IgD-negative memory B cell (primary cell): ENCODE measurements at regions not wholly inside any gene's neighbourhood (a gene's known extent, or its start where the extent isn't known, plus 50 kb on each side); places are given as distances from the start of the nearest gene placed in this dataset.

Experiments
- H3K27ac Mint-ChIP-seq, 3 donors: one replicate each; pipeline ENCODE4 v1.8.0; 2020 to 2022; ENCODE audit warnings: mild to moderate bottlenecking in 3 of 3, mixed read lengths in 3 of 3, moderate library complexity in 1 of 3
- H3K27me3 Mint-ChIP-seq: one replicate; pipeline ENCODE4 v1.8.0; 2021; ENCODE audit warnings: mixed read lengths
- H3K36me3 Mint-ChIP-seq: one replicate; pipeline ENCODE4 v1.8.0; 2020; ENCODE audit warnings: mild to moderate bottlenecking, mixed read lengths
- H3K4me1 Mint-ChIP-seq, 3 donors: one replicate each; pipeline ENCODE4 v1.8.0; 2020 to 2022; ENCODE audit warnings: mixed read lengths in 3 of 3, mild to moderate bottlenecking in 1 of 3
- H3K4me3 Mint-ChIP-seq, 4 donors: one replicate each; pipeline ENCODE4 v1.8.0; 2020 to 2022; ENCODE audit warnings: mild to moderate bottlenecking in 4 of 4, mixed read lengths in 4 of 4, moderate library complexity in 3 of 4
- H3K9me3 Mint-ChIP-seq, 3 donors: one replicate each; pipeline ENCODE4 v1.8.0; 2020 to 2021; ENCODE audit warnings: mixed read lengths in 3 of 3, mild to moderate bottlenecking in 1 of 3

DNA sequence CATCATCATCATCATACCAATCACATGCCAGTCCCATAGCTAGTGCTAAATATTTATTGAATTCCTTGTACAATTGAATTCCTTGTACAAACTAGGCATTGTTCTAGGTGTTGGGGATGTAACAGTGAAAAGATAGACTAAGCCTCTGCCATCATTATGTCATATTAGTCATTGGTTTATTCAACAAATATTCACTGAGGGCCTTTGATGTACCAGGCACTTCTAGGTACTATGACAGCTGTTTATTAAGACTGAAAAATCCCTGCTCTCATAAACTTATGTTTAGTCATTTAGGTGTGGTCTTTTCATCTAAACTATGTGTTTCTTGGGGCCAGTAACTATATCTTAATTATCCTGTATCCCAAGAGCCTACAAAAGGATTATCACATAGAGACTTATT, 412.3 kb upstream of the ETAA1 start:
- Mint-ChIP-seq H3K36me3 (peaks cover 3% of the 10 kb centered on the region), H3K27me3 (no peaks in the 10 kb centered on the region), H3K27ac (no peak overlapping the region), H3K4me1 (no peaks in the 10 kb centered on the region), H3K4me3 (no peak overlapping the region), H3K9me3 (peaks cover 0 to 10% (median 2%) of the 10 kb centered on the region in 3 donors)

DNA sequence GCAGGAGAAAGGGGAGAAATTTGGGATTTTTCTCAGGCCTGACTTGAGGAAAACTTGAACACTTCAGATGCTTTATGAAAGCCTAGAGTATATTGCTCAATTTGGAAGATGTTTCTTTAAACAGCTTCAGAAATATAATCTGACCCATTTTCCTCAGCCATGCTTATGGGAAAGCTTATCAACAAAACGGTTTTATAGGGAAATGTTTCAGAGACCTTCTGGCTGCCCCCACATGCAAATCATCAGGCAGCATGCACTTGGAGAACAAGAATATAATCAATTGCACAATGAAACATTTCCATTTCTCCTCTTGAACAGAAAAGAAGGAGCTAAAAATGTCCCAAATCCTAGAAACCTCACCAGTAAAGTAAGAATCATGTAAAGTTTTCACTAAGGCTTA, 411.2 kb upstream of the ETAA1 start:
- Mint-ChIP-seq H3K27me3 (no peaks in the 10 kb centered on the region), H3K36me3 (peaks cover 3% of the 10 kb centered on the region), H3K4me1 (no peaks in the 10 kb centered on the region), H3K27ac (no peak overlapping the region), H3K4me3 (no peak overlapping the region), H3K9me3 (peaks cover 0 to 10% (median 2%) of the 10 kb centered on the region in 3 donors)

DNA sequence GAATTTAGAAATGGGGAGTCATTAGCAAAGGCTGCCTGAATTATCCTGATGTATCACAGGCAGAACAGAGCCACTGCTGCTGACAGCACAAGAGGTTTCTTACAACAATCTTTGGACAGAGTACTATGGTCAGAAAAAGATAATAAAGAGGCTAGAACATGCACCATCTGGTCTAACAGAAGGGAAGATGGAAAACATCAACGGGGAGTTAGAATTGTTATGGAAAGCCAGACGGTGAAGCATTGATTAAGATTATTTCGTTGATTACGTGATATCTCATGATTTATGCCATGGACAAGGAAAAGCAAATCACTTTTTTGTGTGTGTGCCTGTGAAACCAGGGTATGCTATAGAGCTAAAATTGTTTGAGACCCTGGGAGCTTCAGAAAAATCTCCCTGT, 409.4 kb upstream of the ETAA1 start:
- H3K4me1 Mint-ChIP-seq: no peaks in the 10 kb centered on the region

DNA sequence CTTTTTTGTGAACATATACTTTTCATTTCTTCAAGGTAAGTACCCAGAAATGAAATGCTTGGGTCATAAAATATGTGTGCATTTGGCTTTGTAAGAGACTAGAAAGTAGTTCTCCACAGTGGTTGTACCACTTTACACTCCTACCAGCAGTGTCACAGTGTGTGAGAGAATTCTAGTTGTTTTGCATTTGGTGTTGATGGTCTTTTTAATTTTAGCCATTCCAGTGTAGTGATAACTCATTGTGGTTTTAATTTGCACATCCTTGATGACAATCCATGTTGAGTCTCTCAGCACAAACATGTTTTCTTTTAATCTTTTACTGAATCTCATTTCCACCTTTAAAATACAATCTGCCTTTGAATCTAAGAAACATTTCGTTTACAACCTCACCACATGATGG, 402.5 kb upstream of the ETAA1 start:
- no peaks in the 10 kb centered on the region for H3K27me3 Mint-ChIP-seq
- H3K4me1 Mint-ChIP-seq: no peaks in the 10 kb centered on the region

More for the DNA sequence above, 409.4 kb upstream of the ETAA1 start:
- peaks cover 3% of the 10 kb centered on the region for H3K36me3 Mint-ChIP-seq
- H3K27ac Mint-ChIP-seq: no peak overlapping the region
- peaks cover 0 to 10% (median 4%) of the 10 kb centered on the region in 3 donors for H3K9me3 Mint-ChIP-seq
- H3K27me3 Mint-ChIP-seq: no peaks in the 10 kb centered on the region
- no peak overlapping the region for H3K4me3 Mint-ChIP-seq

DNA sequence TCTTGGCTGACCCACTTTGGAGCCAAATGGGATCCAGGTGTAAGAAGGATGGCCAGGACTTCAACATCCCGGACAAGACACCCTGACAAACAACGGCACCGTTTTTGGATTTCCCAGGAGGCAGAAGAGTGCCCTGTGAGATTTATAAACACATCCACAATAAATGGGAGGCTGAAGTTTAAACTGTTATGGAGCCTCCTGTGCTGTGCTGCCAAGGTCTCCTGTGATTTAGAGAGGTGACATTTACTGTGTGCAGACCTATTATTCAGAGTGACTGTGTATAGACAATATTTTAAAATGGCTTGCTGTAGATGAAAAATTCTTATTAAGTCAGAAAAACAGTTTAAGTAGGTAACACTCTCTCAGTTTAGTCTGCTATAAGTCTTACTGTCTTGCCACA, 401.5 kb upstream of the ETAA1 start:
- Mint-ChIP-seq H3K4me3 (no peak overlapping the region), H3K27me3 (no peaks in the 10 kb centered on the region), H3K36me3 (no peaks in the 10 kb centered on the region), H3K9me3 (peaks cover 0 to 4% (median 3%) of the 10 kb centered on the region in 3 donors), H3K27ac (no peak overlapping the region), H3K4me1 (no peaks in the 10 kb centered on the region)

More for the DNA sequence above, 402.5 kb upstream of the ETAA1 start:
- H3K27ac Mint-ChIP-seq: no peak overlapping the region
- H3K4me3 Mint-ChIP-seq: no peak overlapping the region
- peaks cover 0 to 4% (median 3%) of the 10 kb centered on the region in 3 donors for H3K9me3 Mint-ChIP-seq
- H3K36me3 Mint-ChIP-seq: no peaks in the 10 kb centered on the region

DNA sequence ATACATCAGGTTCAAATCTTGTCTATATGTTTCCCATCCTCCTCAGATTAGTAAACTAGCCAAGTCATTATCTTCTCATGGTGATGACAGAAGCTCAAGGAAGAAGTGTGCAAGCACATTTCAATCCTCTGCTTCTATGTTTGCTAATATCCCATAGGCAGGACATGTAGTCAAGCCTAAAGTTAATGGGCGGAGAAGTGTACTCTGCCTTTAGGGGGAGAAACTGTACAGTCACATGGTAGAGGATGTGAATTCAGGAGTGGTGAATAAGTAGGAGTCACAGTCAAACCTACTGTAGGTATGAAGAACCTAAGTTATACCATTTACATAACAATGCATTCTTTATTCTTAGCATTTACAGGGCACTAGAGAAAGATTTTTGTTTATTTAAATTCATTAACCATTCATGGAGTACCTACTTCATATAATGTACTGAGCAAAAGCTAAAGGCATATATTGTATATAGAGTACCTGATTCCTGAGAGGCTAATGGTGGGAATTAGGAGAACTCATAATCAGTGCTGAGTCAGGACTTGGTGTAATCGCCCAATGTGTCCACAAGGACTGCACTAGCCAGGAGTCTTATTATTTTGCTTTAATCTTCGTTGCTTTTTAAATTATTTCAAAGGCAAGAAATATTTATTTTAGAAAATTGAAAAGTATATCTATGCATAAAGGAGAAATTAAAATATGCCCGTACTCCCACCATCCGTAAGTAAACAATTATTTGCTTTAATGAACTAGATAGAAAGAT, 394.3 kb upstream of the ETAA1 start:
- H3K4me1 Mint-ChIP-seq: no peaks in the 10 kb centered on the region
- peaks cover 0 to 2% (median 0%) of the 10 kb centered on the region in 3 donors for H3K9me3 Mint-ChIP-seq
- peaks cover 1% of the 10 kb centered on the region for H3K27me3 Mint-ChIP-seq
- H3K27ac Mint-ChIP-seq: no peak overlapping the region
- no peak overlapping the region for H3K4me3 Mint-ChIP-seq
- no peaks in the 10 kb centered on the region for H3K36me3 Mint-ChIP-seq

DNA sequence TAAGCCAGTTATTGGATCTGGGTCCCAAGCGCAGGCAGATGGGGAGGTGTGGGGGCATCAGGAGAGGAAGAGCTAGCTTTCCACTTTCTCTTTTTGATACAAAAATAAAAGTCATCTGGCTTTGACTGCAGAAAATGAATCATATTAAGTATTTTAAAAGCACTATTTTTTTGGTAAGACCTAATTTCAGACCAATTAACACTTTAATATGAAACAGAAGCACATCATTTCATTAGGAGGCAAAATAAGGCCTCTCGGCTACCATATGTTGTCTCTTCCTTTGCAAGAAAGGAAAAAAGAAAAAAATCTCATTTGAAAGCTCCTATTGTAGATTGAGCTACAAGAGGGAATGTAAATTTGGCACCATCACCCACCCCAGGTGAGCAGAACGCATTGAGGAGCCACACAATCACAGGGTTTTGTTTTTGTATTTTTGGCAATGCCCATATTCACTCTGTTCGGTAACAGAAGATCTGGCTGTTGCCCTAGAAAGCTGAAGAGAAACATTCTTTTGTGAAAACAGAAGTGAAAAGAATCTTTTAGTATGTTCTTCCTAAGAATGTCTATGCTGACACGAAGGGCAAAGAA, 390.7 kb upstream of the ETAA1 start:
- H3K9me3 Mint-ChIP-seq: peaks cover 0 to 2% (median 0%) of the 10 kb centered on the region in 3 donors
- peaks cover 2% of the 10 kb centered on the region for H3K36me3 Mint-ChIP-seq
- H3K4me3 Mint-ChIP-seq: no peak overlapping the region
- no peaks in the 10 kb centered on the region for H3K4me1 Mint-ChIP-seq
- H3K27ac Mint-ChIP-seq: no peak overlapping the region
- H3K27me3 Mint-ChIP-seq: peaks cover 1% of the 10 kb centered on the region

DNA sequence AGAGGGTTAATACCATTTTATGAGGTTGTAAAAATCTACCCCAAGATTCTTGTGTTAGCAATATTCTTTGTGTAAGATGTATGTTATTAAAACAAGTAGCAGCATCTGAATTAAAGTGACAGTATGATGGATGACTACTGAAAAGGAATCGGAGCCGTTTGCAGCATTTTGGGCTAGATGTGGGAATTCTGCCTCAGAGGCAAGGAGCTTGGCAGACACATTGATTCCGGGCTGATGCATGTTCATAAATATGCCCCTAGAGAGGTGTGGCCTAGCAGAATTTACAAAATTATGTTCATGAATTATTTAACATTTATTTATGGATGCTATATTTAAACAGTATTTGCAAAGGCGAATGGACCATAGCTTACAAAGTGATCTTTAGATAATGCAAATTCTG, 389.0 kb upstream of the ETAA1 start:
- peaks cover 1% of the 10 kb centered on the region for H3K27me3 Mint-ChIP-seq
- no peaks in the 10 kb centered on the region for H3K9me3 Mint-ChIP-seq
- H3K36me3 Mint-ChIP-seq: peaks cover 2% of the 10 kb centered on the region
- no peak overlapping the region for H3K4me3 Mint-ChIP-seq
- no peak overlapping the region for H3K27ac Mint-ChIP-seq
- no peaks in the 10 kb centered on the region for H3K4me1 Mint-ChIP-seq

DNA sequence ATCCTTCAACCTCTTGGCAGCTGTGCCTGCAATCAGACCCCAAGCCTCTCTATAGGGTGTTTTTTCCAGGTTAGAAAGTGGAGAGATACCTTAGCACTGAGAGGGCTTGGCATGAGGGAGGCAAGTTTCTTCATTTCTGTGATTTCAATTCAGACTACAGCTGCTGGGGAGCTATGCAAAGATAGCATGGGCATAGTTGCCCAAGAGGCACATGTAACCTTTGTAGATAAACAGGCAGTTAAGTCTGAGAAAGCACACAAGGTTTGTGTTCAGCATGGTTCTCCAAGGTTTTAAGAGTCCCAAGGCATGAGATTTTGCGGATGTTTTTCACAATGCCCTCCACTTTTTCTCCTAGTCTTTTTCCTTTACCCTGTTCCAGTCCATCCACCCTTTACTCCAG, 385.0 kb upstream of the ETAA1 start:
- Mint-ChIP-seq H3K36me3 (peaks cover 2% of the 10 kb centered on the region), H3K27me3 (no peaks in the 10 kb centered on the region), H3K4me3 (no peak overlapping the region), H3K9me3 (peaks cover 0 to 5% (median 1%) of the 10 kb centered on the region in 3 donors), H3K4me1 (no peaks in the 10 kb centered on the region), H3K27ac (no peak overlapping the region)

DNA sequence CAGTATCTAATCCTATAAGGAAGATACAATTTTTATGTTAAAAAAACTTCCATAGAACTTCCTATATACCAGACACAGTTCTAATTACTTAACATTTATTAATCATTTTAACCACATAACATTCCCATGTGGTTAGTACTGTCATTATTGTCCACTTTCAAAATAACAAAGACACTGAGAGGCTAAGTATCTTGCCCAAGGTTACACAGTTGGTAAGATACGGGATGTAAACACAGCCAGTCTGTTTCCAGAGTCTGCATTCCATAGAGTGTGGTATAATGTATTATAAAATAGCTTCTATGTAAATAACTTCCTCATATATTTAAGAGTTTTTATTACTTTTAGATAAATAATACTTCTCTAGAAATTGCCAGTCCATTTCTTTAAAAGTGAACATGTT, 383.3 kb upstream of the ETAA1 start:
- Mint-ChIP-seq H3K27me3 (no peaks in the 10 kb centered on the region), H3K4me1 (no peaks in the 10 kb centered on the region), H3K27ac (no peak overlapping the region), H3K9me3 (peaks cover 0 to 7% (median 1%) of the 10 kb centered on the region in 3 donors), H3K36me3 (peaks cover 2% of the 10 kb centered on the region), H3K4me3 (no peak overlapping the region)

DNA sequence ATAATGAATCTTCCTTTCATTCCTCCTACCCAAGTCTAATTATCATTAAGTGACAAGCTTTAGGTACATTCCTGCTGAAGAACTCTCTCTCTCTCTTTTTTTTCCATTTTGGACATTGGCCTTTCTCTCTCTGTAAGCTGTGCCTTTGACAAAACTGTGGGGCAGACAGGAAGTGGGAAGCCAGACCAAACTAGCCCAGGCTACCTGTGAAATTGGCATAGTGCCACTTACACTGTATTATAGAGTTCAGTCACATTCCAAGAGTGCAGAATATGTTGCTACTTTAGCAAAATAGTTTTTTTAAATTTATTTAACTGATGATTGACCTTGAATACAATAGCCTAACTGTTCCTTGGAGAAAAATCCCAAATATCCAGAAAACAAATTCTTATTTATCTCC, 381.5 kb upstream of the ETAA1 start:
- H3K27ac Mint-ChIP-seq: no peak overlapping the region
- H3K4me3 Mint-ChIP-seq: no peak overlapping the region
- H3K27me3 Mint-ChIP-seq: no peaks in the 10 kb centered on the region
- H3K9me3 Mint-ChIP-seq: peaks cover 3 to 7% (median 4%) of the 10 kb centered on the region in 3 donors
- no peaks in the 10 kb centered on the region for H3K36me3 Mint-ChIP-seq
- no peaks in the 10 kb centered on the region for H3K4me1 Mint-ChIP-seq

DNA sequence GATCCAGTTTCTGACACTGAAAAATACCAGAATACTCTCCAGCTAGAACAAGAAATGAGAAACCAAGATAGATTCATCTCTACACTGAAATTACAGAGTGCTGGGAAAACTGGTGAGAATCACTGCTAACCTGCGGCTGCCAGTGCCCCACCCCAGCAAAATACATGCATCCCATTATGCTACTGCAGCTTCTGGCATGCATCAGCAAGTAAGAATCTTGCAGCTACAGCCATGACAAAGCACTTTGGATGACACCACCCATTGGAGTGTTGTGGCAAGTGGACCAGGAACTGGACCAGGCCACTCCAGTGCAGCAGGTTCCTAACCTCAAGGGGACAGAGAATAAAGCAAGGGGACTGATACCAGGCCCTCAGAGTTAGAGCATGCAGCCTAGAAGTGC, 378.8 kb upstream of the ETAA1 start:
- Mint-ChIP-seq H3K27ac (no peak overlapping the region), H3K4me3 (no peak overlapping the region), H3K4me1 (no peaks in the 10 kb centered on the region), H3K27me3 (no peaks in the 10 kb centered on the region), H3K9me3 (peaks cover 4 to 12% (median 11%) of the 10 kb centered on the region in 3 donors), H3K36me3 (no peaks in the 10 kb centered on the region)

DNA sequence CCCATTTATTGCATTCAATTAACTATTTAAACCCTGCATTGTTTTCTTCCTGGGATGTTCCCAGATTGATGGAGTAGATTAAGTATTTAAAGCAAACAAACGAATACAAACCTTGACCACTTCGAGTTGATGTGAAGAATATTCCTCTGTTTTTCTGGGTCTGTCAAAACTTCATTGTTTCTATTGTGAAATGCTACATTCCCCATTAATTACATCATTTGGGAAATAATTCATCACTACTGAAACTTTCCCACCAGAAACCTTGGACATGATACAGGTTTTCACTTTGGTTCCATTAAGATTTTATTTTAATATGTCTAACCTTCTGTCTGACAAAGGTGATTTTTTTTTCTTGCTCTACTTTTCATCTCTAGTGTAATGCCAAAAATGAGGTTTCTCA, 365.1 kb upstream of the ETAA1 start:
- no peak overlapping the region for H3K4me3 Mint-ChIP-seq
- no peaks in the 10 kb centered on the region for H3K36me3 Mint-ChIP-seq
- no peaks in the 10 kb centered on the region for H3K4me1 Mint-ChIP-seq
- H3K27me3 Mint-ChIP-seq: peaks cover 2% of the 10 kb centered on the region
- no peaks in the 10 kb centered on the region for H3K9me3 Mint-ChIP-seq
- H3K27ac Mint-ChIP-seq: no peak overlapping the region

DNA sequence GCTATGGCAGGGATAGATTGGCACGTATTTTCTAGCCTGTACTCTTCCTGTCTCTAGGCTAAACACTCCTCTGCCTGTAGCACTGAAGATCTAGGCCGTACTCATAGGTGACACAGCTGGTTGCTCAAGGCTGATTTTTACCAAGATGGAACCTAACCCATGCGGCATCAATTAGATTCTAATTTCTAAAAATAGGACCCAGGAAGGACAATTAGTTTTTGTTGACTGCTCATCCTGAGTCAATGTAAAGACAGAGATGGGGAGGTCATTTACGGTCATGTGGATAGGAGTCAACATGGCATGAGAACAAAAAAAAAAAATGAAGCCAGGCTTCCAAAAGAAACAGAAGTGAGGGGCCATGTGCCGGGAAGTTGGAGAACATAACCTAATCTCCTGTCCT, 360.7 kb upstream of the ETAA1 start:
- Mint-ChIP-seq H3K4me3 (no peak overlapping the region), H3K27me3 (peaks cover 3% of the 10 kb centered on the region), H3K36me3 (no peaks in the 10 kb centered on the region), H3K27ac (no peak overlapping the region), H3K9me3 (no peaks in the 10 kb centered on the region), H3K4me1 (no peaks in the 10 kb centered on the region)

DNA sequence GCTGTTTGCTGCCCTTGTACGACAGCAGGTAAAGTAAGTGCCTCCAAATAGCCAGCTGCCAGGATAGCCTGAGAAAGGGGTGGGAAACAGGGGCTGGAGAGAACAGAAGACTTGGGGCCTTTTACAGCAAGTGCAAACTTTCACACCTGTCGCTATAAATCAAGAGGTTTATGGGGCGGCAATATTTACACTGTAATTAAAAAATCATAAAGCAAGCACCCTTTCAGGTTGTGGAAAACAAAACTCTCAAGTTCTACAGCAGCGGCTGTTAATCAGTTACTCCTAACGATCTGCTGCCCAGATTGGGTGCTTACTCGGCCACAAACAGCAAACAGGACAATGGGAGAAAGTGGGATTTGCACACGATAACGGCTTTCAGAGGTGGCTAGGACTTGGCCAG, 359.5 kb upstream of the ETAA1 start:
- no peak overlapping the region for H3K4me3 Mint-ChIP-seq
- H3K9me3 Mint-ChIP-seq: no peaks in the 10 kb centered on the region
- H3K4me1 Mint-ChIP-seq: no peaks in the 10 kb centered on the region
- peaks cover 3% of the 10 kb centered on the region for H3K27me3 Mint-ChIP-seq
- no peaks in the 10 kb centered on the region for H3K36me3 Mint-ChIP-seq
- no peak overlapping the region for H3K27ac Mint-ChIP-seq

DNA sequence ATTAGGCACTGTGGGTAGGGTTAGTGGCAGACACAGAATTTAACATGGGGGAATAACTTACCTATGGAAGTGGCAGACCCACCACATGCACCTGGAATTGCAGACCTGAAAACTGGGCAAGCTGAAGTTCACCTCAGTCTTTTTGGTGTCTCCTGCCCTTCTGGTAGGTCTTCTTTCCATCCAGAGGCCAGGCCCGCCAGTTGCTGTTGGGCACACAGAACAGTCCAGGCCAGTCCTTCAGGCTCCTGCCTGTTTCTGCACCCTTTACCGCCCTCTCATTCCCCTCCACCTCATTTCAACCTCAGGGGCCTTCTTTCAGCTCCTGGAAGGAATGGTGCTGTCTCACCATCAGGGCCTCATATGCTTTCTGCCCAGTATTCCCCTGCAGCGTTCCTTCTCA, 358.9 kb upstream of the ETAA1 start:
- Mint-ChIP-seq H3K4me3 (no peak overlapping the region), H3K27ac (no peak overlapping the region), H3K27me3 (peaks cover 1% of the 10 kb centered on the region), H3K36me3 (no peaks in the 10 kb centered on the region), H3K9me3 (no peaks in the 10 kb centered on the region), H3K4me1 (no peaks in the 10 kb centered on the region)
